GM12873 (cell line): ENCODE measurements at regions not wholly inside any gene's neighbourhood (a gene's known extent, or its start where the extent isn't known, plus 50 kb on each side); places are given as distances from the start of the nearest gene placed in this dataset.

Source experiments
- TF ChIP-seq, protein P1 (sequence below): IDR thresholded peaks from 2 replicates; pipeline ENCODE4 v1.5.1; 2012; ENCODE audit warnings: low read depth, mild to moderate bottlenecking, moderate library complexity, low read length, control low read depth; ENCODE audit not compliant: insufficient read depth; ENCODE audit errors: missing control alignments

DNA sequence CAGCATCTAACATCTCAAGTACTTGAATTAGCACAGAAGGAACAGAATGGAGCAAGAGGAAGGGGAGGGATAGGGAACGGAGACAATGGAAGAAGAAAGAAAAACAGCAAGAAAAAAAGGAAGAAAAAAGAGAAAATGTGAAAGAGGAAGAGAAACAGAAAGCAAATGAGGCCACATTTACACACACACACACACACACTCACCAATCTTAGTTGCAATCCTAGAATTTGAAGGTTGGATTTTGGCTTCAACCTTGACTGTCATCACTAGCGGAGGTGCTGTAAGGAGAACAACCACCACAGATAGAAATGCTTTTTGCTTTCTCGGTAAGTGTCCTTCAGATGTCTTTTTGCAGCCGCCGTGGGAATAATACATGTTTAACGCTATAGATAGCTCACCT, 327.1 kb upstream of the NWD2 start:
- TF ChIP-seq, protein P1, sequence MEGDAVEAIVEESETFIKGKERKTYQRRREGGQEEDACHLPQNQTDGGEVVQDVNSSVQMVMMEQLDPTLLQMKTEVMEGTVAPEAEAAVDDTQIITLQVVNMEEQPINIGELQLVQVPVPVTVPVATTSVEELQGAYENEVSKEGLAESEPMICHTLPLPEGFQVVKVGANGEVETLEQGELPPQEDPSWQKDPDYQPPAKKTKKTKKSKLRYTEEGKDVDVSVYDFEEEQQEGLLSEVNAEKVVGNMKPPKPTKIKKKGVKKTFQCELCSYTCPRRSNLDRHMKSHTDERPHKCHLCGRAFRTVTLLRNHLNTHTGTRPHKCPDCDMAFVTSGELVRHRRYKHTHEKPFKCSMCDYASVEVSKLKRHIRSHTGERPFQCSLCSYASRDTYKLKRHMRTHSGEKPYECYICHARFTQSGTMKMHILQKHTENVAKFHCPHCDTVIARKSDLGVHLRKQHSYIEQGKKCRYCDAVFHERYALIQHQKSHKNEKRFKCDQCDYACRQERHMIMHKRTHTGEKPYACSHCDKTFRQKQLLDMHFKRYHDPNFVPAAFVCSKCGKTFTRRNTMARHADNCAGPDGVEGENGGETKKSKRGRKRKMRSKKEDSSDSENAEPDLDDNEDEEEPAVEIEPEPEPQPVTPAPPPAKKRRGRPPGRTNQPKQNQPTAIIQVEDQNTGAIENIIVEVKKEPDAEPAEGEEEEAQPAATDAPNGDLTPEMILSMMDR, result no peak

DNA sequence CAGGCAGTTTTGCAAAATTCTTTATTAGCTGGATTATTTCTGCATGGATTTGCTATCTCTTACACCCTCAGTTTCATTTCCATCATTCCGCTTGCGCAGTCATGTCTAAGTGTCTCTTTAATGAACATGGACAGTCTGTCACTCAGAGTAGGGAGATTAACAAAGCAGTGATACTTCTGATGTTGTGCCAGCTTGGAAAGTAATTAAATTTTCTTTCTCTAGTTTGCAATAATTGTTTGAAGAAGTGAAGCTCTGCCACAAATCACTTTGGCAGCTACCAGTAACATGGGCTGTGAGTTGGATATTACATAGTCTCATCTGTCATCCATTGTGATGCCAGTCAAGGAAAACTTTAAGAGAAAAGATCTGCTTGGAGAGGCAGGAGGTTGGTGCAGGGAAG, 324.8 kb upstream of the NWD2 start:
- TF ChIP-seq, protein P1, result no peak

DNA sequence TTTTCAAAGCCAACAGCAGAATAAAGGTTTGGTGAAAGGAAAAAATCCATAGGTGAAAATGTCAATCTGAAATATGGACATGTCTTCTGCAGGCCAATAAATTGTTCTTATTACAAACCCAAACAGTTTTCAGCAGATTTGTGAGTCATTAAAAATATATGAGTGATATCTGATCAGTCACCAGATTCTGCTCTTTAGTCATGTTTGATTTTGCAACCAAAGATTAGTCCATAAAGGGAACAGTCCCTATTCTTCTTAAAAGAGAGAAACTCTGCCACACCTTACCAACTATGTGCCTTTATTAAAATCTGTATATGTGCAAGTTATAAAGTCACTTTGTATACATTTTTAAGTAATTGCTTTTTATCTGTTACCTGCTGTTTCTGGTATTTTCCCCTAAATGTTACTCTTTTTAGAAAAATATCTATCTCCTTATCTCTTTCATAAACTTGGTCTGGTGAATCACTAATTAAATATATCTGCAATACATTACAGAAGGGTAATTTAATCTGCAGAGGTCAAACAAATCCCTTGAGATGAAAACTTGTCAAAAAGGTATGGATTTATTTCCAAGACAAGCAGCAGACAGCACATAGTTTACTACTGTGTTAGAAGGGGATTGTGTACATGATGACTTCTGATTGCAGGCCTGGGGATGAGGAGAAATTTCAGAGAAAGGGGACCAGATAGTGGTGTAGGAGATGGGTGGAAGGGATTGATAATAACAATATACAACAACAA, 322.9 kb upstream of the NWD2 start:
- TF ChIP-seq, protein P1, result no peak

DNA sequence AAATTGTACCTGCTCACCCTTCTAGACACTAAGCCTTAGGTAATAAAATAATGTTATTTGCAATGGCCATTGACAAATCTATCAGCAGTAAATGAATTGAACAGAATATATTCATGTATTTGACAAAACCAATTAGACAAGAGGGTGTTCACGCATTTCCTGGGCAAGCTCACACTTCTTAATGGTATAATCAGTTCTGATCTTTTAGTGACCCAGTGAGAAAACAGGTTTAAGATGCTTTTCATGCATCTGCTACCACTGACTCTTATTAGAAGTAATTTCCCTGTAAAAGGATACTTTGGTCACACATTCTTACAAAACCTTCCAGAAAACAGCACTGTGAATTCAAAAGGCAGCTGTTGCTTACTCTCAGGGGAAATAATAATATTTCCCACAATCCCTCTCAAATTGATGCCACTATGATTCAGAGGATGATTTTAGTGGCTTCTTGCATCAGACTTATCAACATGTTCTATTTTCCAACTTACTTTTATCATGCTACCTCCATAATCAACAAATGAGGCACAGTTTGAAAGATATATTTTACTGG, 313.9 kb upstream of the NWD2 start:
- TF ChIP-seq, protein P1, result no peak

DNA sequence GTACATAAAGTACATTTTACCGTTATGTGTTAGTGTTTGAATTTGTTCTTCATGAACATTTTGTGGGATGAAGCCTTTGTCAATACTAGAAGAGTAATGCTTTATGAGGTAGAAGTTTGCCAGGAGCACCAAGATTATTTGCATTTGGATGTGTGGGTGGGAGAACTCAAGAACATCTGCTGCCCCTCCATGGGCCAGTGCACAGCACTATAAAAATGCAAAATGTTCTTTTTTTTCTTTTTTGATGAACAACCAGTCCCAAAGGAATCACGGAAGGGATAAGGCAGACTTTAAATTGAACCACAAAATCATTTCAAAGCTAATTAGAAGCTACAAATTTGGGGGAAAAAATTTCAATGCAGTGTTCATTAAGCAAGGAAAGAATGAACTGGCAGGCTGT, 300.3 kb upstream of the NWD2 start:
- TF ChIP-seq, protein P1, result no peak

DNA sequence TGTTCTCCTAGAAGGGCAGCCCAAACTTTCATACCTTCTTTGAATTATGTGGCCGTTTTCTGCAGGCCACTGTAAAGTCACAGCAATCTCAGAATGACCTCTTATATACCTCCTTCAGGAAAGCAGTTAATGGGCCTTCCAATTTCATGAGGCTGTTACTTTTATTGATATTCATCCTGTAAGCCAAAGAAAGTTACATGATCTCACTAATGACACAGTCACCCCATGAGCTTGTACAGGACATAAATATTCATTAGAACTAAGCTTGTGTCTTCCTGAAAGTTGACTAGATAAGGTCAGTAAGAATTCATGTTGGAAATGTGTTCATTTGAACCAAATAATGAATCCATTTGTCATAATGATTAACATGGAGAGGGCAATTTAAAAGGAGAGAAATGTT, 283.1 kb upstream of the NWD2 start:
- TF ChIP-seq, protein P1, result no peak

DNA sequence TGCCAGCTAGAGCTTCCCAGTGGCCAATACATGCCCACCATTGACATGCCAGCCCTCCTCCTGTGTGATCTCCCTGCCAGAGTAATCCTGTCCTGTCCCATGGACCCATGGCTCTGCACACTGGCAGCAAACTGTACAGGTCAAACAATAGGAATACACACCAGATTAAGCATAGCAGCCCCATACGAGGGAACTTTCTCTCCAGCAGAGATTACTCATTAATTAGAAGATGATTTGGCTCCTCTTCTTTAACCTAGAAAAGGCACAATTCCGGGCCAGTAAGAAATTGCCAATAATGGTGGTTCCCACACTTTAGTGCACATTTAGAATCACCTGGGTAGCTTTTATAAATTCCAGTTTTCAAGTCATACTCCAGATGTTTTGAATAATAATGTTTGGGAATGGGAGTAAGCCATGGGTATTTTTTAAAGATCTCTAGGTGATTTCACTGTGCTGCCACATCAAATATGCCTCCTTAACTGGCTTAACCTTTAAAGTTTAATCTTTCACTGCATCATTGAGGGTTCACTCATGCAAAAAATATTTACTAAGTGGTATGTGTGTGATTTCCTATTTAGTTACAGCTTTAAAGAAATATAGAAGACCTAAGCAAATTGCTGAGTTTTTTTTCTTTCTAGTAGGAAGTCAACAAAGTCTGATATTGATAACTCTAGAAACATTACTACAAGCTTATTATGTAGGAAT, 277.6 kb upstream of the NWD2 start:
- TF ChIP-seq, protein P1, result no peak
